ENCODE measurements at regions not wholly inside any gene's neighbourhood (a gene's known extent, or its start where the extent isn't known, plus 50 kb on each side); places are given as distances from the start of the nearest gene placed in this dataset.

DNA sequence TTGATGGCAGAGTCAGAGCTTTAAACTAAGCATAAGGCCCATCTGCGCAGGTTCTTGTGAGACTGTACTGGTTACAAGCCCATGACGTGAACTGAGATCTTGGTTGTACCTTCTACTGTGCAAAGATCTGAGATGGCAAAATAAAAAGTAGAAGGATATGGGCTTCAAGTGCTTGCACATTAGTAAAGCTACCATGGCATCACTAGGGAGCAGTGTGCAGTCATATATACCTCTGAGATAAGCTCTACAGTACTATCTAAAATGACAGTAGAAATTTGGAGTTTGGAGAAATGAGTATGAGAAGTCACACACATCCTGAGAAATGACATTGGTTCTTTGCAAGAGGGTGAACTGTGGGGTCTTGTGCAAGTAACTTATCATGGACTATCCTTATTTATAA is 408.2 kb upstream of the PRR16 start:
- Histone ChIP-seq H3K27me3 (ENCODE audit: insufficient read depth, low read length) (no peaks in the 10 kb centered on the region), H3K4me3 (ENCODE audit: low read length) (no peak overlapping the region), H3K36me3 (ENCODE audit: insufficient read depth, low read length) (no peaks in the 10 kb centered on the region), H3K9me3 (ENCODE audit: low read length) (no peaks in the 10 kb centered on the region), H2AFZ (ENCODE audit: low read depth, low read length) (no peak overlapping the region), H3K4me1 (ENCODE audit: insufficient read depth, low read length) (no peaks in the 10 kb centered on the region)

DNA sequence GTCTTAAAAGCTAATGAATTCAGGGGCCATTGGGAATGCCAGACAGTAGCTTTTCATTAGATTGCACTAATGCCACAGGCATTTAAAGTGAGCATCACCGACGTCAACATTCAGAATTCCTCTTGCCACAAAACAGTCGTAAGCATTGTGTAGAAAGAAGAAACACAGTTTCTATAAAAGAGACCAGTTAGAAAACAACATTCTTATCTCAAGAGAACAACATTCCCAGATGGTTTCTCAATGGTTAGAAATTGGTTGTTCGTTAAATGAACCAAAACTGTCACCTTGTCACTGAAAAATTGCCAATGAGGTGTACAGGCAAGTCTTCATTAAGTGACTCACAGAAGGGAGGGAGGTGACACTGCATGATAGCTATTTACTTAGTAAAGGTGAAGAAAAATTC is 401.6 kb upstream of the PRR16 start:
- no peak overlapping the region for H2AFZ ChIP-seq (ENCODE audit: low read depth, low read length)
- H3K4me1 ChIP-seq (ENCODE audit: insufficient read depth, low read length), result no peaks in the 10 kb centered on the region
- H3K9me3 ChIP-seq (ENCODE audit: low read length), result no peaks in the 10 kb centered on the region
- H3K4me3 ChIP-seq (ENCODE audit: low read length), result no peak overlapping the region
- H3K36me3 ChIP-seq (ENCODE audit: insufficient read depth, low read length), result no peaks in the 10 kb centered on the region
- H3K27me3 ChIP-seq (ENCODE audit: insufficient read depth, low read length), result no peaks in the 10 kb centered on the region

GRCh38 chr5:120072068-120072761 is 391.9 kb upstream of the PRR16 start:
- H2AFZ ChIP-seq (ENCODE audit: low read depth, low read length), result no peak overlapping the region
- H3K36me3 ChIP-seq (ENCODE audit: insufficient read depth, low read length), result no peaks in the 10 kb centered on the region
- no peaks in the 10 kb centered on the region for H3K27me3 ChIP-seq (ENCODE audit: insufficient read depth, low read length)
- H3K4me1 ChIP-seq (ENCODE audit: insufficient read depth, low read length), result no peaks in the 10 kb centered on the region
- H3K9me3 ChIP-seq (ENCODE audit: low read length), result no peaks in the 10 kb centered on the region
- H3K4me3 ChIP-seq (ENCODE audit: low read length), result no peak overlapping the region

- no peaks in the 10 kb centered on the region for H3K9me3 ChIP-seq (ENCODE audit: low read length)
- no peaks in the 10 kb centered on the region for H3K4me1 ChIP-seq (ENCODE audit: insufficient read depth, low read length)
- H3K36me3 ChIP-seq (ENCODE audit: insufficient read depth, low read length), result no peaks in the 10 kb centered on the region
- no peak overlapping the region for H3K4me3 ChIP-seq (ENCODE audit: low read length)
- H2AFZ ChIP-seq (ENCODE audit: low read depth, low read length), result no peak overlapping the region
- H3K27me3 ChIP-seq (ENCODE audit: insufficient read depth, low read length), result no peaks in the 10 kb centered on the region
Measured at GRCh38 chr5:120073722-120074121, 390.4 kb upstream of the PRR16 start.

- no peaks in the 10 kb centered on the region for H3K36me3 ChIP-seq (ENCODE audit: insufficient read depth, low read length)
- no peak overlapping the region for H3K4me3 ChIP-seq (ENCODE audit: low read length)
- no peaks in the 10 kb centered on the region for H3K4me1 ChIP-seq (ENCODE audit: insufficient read depth, low read length)
- no peaks in the 10 kb centered on the region for H3K27me3 ChIP-seq (ENCODE audit: insufficient read depth, low read length)
- no peak overlapping the region for H2AFZ ChIP-seq (ENCODE audit: low read depth, low read length)
- no peaks in the 10 kb centered on the region for H3K9me3 ChIP-seq (ENCODE audit: low read length)
Measured at GRCh38 chr5:120080781-120081180, 383.3 kb upstream of the PRR16 start.

- Histone ChIP-seq H2AFZ (ENCODE audit: low read depth, low read length) (no peak overlapping the region), H3K4me1 (ENCODE audit: insufficient read depth, low read length) (no peaks in the 10 kb centered on the region), H3K36me3 (ENCODE audit: insufficient read depth, low read length) (no peaks in the 10 kb centered on the region), H3K27me3 (ENCODE audit: insufficient read depth, low read length) (no peaks in the 10 kb centered on the region), H3K4me3 (ENCODE audit: low read length) (no peak overlapping the region), H3K9me3 (ENCODE audit: low read length) (no peaks in the 10 kb centered on the region)
Measured at GRCh38 chr5:120082316-120083068, 381.6 kb upstream of the PRR16 start.

DNA sequence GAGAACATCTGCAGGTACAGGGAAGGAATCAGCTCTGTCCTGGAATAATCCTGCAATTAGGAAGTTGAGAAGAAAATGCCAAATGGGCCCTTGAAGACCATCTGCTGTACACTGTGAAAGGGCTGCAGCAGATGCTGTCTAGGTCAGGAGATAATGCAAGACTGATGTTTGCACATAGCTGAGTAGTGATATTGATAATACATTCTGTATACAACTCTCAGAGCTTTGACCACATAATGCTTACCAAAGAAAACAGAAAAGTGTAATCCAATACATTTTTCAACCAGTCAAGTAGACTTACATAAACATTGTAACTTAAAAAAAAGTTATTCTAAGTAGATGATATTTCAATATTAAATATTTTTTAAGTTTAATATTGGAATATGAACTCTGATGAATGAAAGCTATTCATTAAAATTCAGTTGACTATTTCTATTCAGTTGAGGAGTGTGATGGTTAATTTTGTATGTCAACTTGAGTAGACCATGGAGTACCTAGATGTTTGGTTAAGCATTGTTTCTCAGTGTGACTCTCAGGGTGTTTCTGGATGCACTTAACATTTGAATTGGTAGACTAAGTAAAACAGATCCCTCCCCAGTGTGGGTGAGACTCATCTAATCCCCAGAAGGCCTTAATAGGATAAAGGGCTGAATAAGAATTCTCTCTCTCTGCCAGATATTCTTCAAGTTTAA is 380.1 kb upstream of the PRR16 start:
- no peak overlapping the region for H2AFZ ChIP-seq (ENCODE audit: low read depth, low read length)
- no peaks in the 10 kb centered on the region for H3K27me3 ChIP-seq (ENCODE audit: insufficient read depth, low read length)

GRCh38 chr5:120084543-120084870 is 379.6 kb upstream of the PRR16 start:
- H3K9me3 ChIP-seq (ENCODE audit: low read length), result no peaks in the 10 kb centered on the region
- no peaks in the 10 kb centered on the region for H3K27me3 ChIP-seq (ENCODE audit: insufficient read depth, low read length)
- H3K4me1 ChIP-seq (ENCODE audit: insufficient read depth, low read length), result no peaks in the 10 kb centered on the region
- H3K4me3 ChIP-seq (ENCODE audit: low read length), result no peak overlapping the region
- H3K36me3 ChIP-seq (ENCODE audit: insufficient read depth, low read length), result no peaks in the 10 kb centered on the region
- no peak overlapping the region for H2AFZ ChIP-seq (ENCODE audit: low read depth, low read length)

More for the DNA sequence above, 380.1 kb upstream of the PRR16 start:
- Histone ChIP-seq H3K9me3 (ENCODE audit: low read length) (no peaks in the 10 kb centered on the region), H3K36me3 (ENCODE audit: insufficient read depth, low read length) (no peaks in the 10 kb centered on the region), H3K4me3 (ENCODE audit: low read length) (no peak overlapping the region), H3K4me1 (ENCODE audit: insufficient read depth, low read length) (no peaks in the 10 kb centered on the region)

DNA sequence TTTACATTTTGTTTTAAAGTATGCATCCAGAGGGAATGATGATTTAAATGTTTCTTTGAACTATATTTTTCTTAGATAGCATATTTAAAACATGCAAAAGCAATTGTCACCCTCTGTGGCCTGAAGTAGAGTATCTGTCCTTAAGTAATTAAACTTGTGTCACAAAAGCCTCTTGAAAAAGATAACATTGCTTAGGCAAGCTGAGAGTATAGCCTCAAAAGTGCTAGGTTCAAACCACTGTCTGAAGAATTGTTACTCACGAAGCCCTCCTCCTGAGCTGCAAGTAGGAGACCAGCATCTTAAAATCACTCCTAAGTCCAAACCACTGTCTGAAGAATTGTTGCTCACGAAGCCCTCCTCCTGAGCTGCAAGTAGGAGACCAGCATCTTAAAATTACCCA is 378.0 kb upstream of the PRR16 start:
- Histone ChIP-seq H3K27me3 (ENCODE audit: insufficient read depth, low read length) (no peaks in the 10 kb centered on the region), H3K4me1 (ENCODE audit: insufficient read depth, low read length) (no peaks in the 10 kb centered on the region), H3K36me3 (ENCODE audit: insufficient read depth, low read length) (no peaks in the 10 kb centered on the region), H2AFZ (ENCODE audit: low read depth, low read length) (no peak overlapping the region), H3K4me3 (ENCODE audit: low read length) (no peak overlapping the region), H3K9me3 (ENCODE audit: low read length) (no peaks in the 10 kb centered on the region)

- Histone ChIP-seq H3K4me3 (ENCODE audit: low read length) (no peak overlapping the region), H3K36me3 (ENCODE audit: insufficient read depth, low read length) (no peaks in the 10 kb centered on the region)
Measured at GRCh38 chr5:120088412-120088811, 375.7 kb upstream of the PRR16 start.

DNA sequence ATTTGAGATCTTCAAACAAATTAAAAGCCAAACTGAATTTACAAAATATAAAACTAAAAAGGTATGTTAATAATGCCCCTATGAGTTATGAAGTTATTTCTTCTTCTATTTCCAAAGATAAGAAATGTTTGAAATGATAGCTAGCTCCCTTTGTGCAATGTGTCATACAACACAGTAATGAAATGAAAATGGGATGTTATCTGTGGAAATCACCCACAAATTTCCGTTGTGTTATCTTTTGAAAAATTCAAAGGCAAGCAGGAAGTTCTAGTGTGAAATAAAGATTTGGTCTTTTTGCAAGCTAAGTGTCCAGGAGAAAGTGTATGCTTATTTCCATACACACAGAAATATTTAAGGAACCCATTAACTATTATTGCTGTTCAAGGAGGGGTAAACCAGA is 375.3 kb upstream of the PRR16 start:
- H2AFZ ChIP-seq (ENCODE audit: low read depth, low read length), result no peak overlapping the region
- no peaks in the 10 kb centered on the region for H3K4me1 ChIP-seq (ENCODE audit: insufficient read depth, low read length)
- H3K36me3 ChIP-seq (ENCODE audit: insufficient read depth, low read length), result no peaks in the 10 kb centered on the region
- no peak overlapping the region for H3K4me3 ChIP-seq (ENCODE audit: low read length)
- no peaks in the 10 kb centered on the region for H3K9me3 ChIP-seq (ENCODE audit: low read length)
- no peaks in the 10 kb centered on the region for H3K27me3 ChIP-seq (ENCODE audit: insufficient read depth, low read length)

More at GRCh38 chr5:120088412-120088811, 375.7 kb upstream of the PRR16 start:
- no peaks in the 10 kb centered on the region for H3K9me3 ChIP-seq (ENCODE audit: low read length)
- H3K4me1 ChIP-seq (ENCODE audit: insufficient read depth, low read length), result no peaks in the 10 kb centered on the region
- H2AFZ ChIP-seq (ENCODE audit: low read depth, low read length), result no peak overlapping the region
- H3K27me3 ChIP-seq (ENCODE audit: insufficient read depth, low read length), result no peaks in the 10 kb centered on the region

GRCh38 chr5:120091376-120091948 is 372.6 kb upstream of the PRR16 start:
- Histone ChIP-seq H3K4me1 (ENCODE audit: insufficient read depth, low read length) (no peaks in the 10 kb centered on the region), H3K4me3 (ENCODE audit: low read length) (no peak overlapping the region), H2AFZ (ENCODE audit: low read depth, low read length) (no peak overlapping the region), H3K27me3 (ENCODE audit: insufficient read depth, low read length) (no peaks in the 10 kb centered on the region), H3K9me3 (ENCODE audit: low read length) (no peaks in the 10 kb centered on the region), H3K36me3 (ENCODE audit: insufficient read depth, low read length) (no peaks in the 10 kb centered on the region)

GRCh38 chr5:120092649-120093048 is 371.5 kb upstream of the PRR16 start:
- no peaks in the 10 kb centered on the region for H3K4me1 ChIP-seq (ENCODE audit: insufficient read depth, low read length)
- H3K9me3 ChIP-seq (ENCODE audit: low read length), result no peaks in the 10 kb centered on the region
- H3K4me3 ChIP-seq (ENCODE audit: low read length), result no peak overlapping the region
- H3K36me3 ChIP-seq (ENCODE audit: insufficient read depth, low read length), result no peaks in the 10 kb centered on the region
- no peak overlapping the region for H2AFZ ChIP-seq (ENCODE audit: low read depth, low read length)
- H3K27me3 ChIP-seq (ENCODE audit: insufficient read depth, low read length), result no peaks in the 10 kb centered on the region

All from neuron (in vitro differentiated cells).